GM10248 (cell line): ENCODE measurements at regions not wholly inside any gene's neighbourhood (a gene's known extent, or its start where the extent isn't known, plus 50 kb on each side); places are given as distances from the start of the nearest gene placed in this dataset.
"Not testable (repeated sequence)": the region's sequence is repeated elsewhere in the genome, so short reads cannot be mapped to it uniquely, and the experiment has no call there.

Experiments used
- CTCF ChIA-PET: fragments of 300-600 bp; sonication (Branson Sonifier 250); formaldehyde crosslinking; extraction: SDS; loops from one replicate; lab custom pipeline; 2021; ENCODE audit warnings: antibody characterized with exemption; lab: Yijun Ruan, JAX
- POLR2A ChIA-PET: fragments of 350-650 bp; sonication (Branson Sonifier 250); formaldehyde crosslinking; extraction: SDS; loops from one replicate; lab custom pipeline; 2020; ENCODE audit warnings: antibody characterized with exemption; lab: Yijun Ruan, JAX
- DNase-seq: peaks from one replicate; pipeline ENCODE4 v3.0.0; 2012; ENCODE audit errors: extremely low spot score
- CTCF ChIP-seq: IDR thresholded peaks from 2 replicates; pipeline ENCODE4 v1.5.1; 2012; ENCODE audit warnings: mild to moderate bottlenecking, low read depth; ENCODE audit errors: extremely low read depth, missing control alignments, control extremely low read depth

GRCh38 chr14:25358330-25358729 is 308.4 kb upstream of the STXBP6 start:
- CTCF ChIA-PET = no interaction called here
- POLR2A ChIA-PET = no interaction called here
- DNase-seq = no peak
- TF ChIP-seq CTCF = no peak

GRCh38 chr14:25351269-25351668 is 301.3 kb upstream of the STXBP6 start:
- no peak for TF ChIP-seq CTCF
- DNase-seq = no peak
- ChIA-PET POLR2A (no interaction called here), CTCF (no interaction called here)

- ChIA-PET CTCF (no interaction called here), POLR2A (no interaction called here)
- TF ChIP-seq CTCF = no peak
- no peak for DNase-seq
These were observed 300.9 kb upstream of the STXBP6 start for GRCh38 chr14:25350802-25351201.

GRCh38 chr14:25350021-25350420 is 300.1 kb upstream of the STXBP6 start:
- POLR2A ChIA-PET = no interaction called here
- CTCF ChIA-PET = no interaction called here
- TF ChIP-seq CTCF = no peak
- DNase-seq = no peak

- ChIA-PET POLR2A (no interaction called here), CTCF (no interaction called here)
- no peak for DNase-seq
- no peak for TF ChIP-seq CTCF
These were observed 299.3 kb upstream of the STXBP6 start for GRCh38 chr14:25349269-25349668.

GRCh38 chr14:25340882-25341281 is 290.9 kb upstream of the STXBP6 start:
- TF ChIP-seq CTCF = no peak
- CTCF ChIA-PET = no interaction called here
- no peak for DNase-seq
- POLR2A ChIA-PET = no interaction called here

GRCh38 chr14:25322784-25323183 is 272.8 kb upstream of the STXBP6 start:
- POLR2A ChIA-PET = no interaction called here
- DNase-seq = no peak
- CTCF ChIA-PET = no interaction called here
- no peak for TF ChIP-seq CTCF

- POLR2A ChIA-PET, DNase-seq, CTCF ChIA-PET: not testable (repeated sequence)
These were observed 266.1 kb upstream of the STXBP6 start for GRCh38 chr14:25316007-25316406.
